A673 (cell line): ENCODE measurements at regions not wholly inside any gene's neighbourhood (a gene's known extent, or its start where the extent isn't known, plus 50 kb on each side); places are given as distances from the start of the nearest gene placed in this dataset.

ENCODE experiments used
- CTCF ChIP-seq: fragments of 300-800, 200-600 bp; sonication (generic); conservative IDR thresholded peaks from 2 replicates; pipeline ENCODE4 v1.5.1; 2017; ENCODE audit warnings: low read depth, mild to moderate bottlenecking, antibody characterized with exemption, low read length, moderate library complexity, mixed read lengths
- EZH2 ChIP-seq: fragments of 200-600 bp; sonication (generic); IDR thresholded peaks from 2 replicates; pipeline ENCODE4 v1.6.1; 2017; ENCODE audit warnings: borderline replicate concordance, low read depth, mild to moderate bottlenecking, mixed read lengths, antibody characterized with exemption, low read length; ENCODE audit not compliant: poor library complexity, severe bottlenecking

DNA sequence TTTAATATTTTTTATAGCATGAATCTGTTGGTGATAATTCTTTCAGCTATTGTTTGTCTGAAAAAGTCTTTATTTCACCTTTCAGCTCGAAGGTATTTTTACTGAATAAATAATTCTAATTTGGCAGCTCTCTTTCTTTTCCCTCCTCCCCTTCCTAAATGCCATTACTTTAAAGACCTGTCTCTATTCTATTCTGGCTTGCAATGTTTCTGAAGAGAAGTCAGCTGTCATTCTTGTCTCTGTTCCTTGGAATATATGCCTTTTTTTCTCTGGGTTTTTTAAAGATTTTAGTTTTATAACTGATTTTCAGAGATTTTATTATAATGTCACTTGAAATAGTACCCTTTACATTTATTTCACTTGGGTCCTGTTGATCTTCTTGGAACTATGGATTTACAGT lies 237.9 kb upstream of the DAAM1 start:
- no peak for TF ChIP-seq CTCF
- no peak for TF ChIP-seq EZH2
